NCI-H2227 treated with DMSO at 0.1 percent for 48 hours (cell line): ENCODE measurements at regions not wholly inside any gene's neighbourhood (a gene's known extent, or its start where the extent isn't known, plus 50 kb on each side); places are given as distances from the start of the nearest gene placed in this dataset.
A peak's percentile ranks its signal among the peaks of the same experiment; 100 is the strongest.

Source experiments
- DNase-seq: peaks from one replicate; lab custom pipeline; 2025; lab: John Stamatoyannopoulos, UW

DNA sequence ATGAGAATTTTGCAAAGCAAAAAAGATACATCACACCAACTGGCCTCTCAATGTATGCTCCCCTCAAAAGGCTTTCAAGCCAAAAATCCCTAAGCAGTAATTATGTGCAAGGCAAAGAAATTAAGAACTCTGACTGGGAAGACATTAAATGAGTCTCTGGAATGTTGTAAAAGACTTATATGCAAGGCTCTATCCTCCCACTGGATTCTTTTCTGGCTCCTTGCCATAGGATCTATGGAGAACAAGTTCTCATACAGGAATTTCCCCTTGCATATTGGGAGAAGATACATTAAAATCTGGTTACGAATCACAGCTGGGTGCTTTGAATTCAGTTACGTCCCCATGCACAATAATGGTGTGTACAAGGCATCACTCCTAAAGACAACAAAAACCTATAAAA lies 73.4 kb upstream of the ATL2 start:
- DNase-seq, result no peak

DNA sequence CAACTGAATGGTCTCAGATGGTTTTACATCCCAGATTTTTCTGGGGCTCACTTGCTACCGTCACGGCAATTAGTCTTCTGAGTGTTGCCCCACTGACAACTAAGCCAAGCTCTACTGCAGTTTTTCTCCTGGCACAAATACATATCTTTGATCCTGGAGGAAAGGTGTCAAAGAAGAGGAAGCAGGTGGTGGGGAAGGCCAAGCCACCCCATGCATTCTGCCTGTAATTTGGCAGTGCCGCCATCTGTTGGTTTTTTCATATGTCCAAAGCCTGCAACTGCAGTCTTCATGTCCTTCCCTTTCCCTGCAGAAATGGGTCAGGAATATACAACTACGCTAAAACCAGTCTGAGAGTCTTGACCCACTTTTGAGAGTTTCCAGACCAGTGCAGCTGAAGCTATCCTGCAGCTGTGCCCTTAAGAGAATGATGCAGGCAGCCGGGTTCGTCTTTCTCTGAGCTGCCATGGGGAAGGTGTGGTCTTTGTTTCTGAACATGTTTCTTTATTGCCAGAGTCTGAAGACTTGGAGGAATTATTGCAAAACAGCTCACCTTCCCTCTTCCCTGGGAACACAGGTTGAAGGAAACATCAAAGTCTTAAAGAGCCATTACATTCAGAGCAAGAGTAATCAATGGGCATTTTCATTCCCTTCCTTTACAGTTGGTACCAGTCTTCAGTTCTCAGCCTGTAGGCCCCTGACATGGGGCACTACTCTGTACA lies 71.8 kb upstream of the ATL2 start:
- no peak for DNase-seq

DNA sequence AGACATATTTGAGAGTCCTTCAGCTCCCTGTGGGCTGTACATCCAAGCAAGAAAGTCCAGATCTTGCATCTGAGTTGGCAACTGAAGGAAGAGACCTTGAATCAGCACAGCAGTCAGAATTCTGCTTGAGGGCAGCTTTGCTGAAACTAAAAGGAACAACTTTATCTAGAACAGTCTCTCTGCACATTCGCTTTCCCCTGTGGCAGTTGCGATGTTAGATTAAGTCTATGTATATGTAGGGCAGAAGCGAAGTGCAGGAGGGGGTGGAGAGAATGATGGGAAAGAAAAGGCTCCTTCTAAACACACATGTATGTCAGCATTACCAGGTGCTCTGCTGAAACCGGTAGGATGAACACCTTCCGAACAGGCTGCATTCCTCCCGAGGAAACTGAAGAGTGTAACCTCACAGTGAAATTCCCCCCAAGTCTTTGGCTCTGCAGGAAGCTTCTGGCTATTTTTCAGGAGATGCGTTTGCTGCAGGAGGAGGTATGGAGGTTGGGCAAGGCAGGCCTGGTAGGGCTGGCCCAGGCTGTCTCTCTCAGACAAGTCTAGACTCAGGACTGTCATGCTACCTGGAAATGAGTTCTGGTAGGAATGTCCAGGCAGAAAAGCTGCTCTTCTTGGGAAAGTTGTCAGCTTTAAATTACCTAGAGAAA lies 70.0 kb upstream of the ATL2 start:
- no peak for DNase-seq

GRCh38 chr2:38446418-38446817 lies 69.3 kb upstream of the ATL2 start:
- DNase-seq, result no peak

DNA sequence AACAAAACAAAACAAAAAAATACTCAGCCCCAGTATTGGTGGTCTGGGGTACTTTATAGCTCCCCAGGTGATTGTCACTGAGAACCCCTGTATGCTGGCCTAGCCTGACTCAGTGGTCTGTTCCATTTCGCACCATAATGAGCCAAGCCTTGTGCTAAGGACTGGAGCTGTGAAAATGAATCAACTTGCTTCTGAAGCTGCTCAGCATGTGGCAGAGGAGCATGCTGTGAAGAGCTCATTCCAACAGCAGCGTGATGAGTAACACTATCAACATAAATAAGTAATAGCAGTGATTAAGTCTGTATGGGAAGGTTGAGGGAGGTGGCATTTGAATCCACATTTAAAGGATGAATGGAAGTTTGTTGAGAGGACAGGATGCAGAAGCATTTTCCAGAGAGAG lies 67.2 kb upstream of the ATL2 start:
- peak; percentile 40 for DNase-seq

DNA sequence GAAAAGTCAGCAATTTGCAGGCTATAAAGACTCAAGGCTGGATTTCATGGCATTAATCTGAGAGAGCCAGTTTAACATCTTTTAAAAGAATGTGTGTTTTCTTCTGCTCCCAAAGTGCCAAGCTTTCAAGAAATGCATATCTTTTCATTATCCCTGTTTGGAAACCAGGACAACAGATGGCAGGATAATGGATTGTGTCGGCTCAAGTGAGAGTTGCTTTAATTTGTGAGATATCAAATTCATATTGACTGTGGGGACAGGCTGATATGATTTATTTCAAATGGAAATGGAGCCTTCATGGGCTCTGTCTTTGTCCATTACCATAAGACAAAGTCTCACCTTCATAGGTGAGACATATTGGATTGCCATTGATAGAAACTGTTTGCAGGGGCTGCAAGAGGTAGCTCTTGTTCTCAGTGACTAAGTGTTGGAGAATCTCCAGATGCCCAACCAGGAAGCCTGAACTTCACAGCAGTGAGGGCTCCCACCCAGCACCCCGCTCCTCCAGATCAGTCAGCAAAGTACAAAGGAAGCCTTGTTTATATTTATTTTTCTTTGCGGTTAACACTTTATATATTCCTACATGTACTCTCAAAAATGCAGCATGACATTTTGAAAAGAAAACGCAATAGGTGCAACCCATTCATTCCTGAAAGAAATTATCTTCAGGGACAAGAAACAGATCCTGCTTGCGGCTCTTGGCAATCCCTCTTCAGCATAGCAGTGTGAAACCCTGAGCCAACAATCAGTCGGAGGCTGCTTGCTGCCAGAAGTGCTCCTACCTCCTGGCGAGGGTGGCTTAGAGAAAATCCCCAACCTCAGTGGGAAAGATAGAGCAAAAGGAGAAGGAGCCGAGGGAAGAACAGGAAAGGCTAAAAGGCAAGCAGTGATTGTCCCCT lies 65.8 kb upstream of the ATL2 start:
- peak; percentile 28 for DNase-seq

- DNase-seq, result no peak
These were observed 64.3 kb upstream of the ATL2 start for GRCh38 chr2:38441346-38441745.

GRCh38 chr2:38440655-38441054 lies 63.6 kb upstream of the ATL2 start:
- no peak for DNase-seq

- no peak for DNase-seq
These were observed 62.8 kb upstream of the ATL2 start for GRCh38 chr2:38439863-38440262.

GRCh38 chr2:38438883-38439612 lies 62.0 kb upstream of the ATL2 start:
- DNase-seq, result no peak

DNA sequence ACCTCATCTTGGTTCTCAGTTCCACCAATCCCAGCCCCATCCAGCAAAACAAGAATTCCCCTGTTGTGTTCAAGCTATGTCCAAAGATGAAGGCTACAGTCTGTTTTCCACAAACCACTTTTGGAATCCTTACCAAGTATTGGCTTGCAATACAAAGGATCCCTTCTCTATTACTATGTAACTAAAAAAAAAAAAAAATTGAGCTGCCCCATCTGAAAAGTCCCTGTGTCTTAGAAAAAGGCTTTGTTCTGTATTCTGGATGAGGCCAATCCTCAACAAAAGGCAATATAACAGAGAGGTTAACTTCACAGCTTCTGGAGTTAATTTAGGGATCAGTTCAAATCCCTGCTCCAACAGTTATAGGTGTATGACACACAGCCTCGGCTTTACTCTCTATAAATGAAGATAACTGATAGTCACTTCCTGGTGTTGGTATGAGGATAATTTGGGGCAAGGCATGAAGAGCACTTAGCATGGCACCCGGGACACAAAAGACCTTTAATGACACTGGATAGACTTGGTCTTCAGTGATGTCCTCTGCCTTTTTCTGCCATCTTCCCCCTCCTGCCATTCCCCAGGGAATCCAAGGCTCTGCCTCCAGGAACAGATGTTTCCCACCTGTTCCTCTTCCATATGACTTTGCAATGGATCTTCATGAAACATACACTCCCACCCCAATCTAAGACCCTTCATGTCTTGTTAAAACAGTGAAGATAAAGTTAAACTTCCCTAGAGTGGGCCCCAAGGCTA lies 61.2 kb upstream of the ATL2 start:
- no peak for DNase-seq

GRCh38 chr2:38436227-38436664 lies 59.2 kb upstream of the ATL2 start:
- DNase-seq, result no peak

DNA sequence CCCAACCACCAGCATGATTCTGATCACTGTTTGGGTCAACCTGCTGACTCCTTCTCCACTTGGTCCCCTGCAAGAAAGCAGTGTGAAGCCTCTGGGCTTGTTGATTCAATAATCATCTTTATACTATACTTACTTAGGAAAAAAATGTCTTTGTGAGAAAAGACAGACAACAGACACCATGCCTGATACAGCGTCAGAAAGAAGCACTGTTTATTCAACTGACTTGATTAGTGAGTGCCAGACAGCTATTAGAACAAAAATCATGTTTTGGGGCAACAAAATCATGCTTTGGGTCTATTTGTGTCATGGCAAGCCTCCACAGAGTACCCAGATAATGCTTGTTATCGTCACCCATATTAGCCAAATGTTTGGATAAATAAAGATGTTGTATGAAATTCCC lies 58.7 kb upstream of the ATL2 start:
- DNase-seq, result no peak

DNA sequence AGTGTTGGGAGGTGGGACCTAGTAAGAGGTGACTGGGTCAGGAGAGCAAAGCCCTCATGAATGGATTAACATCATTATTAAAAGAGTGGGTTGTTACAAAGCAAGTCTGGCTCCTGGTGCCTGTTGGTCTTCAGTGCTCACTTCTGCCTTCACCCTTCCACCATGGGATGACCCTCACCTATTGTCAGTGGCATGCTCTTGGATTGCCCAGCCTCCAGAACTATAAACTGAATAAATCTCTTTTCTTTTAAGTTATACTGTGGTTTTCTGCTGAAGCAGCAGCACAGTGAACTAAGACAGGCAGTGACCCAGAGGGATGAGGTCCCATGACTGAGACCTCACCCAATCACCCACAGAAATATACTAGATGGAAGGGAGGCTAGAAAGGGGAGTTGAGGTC lies 57.5 kb upstream of the ATL2 start:
- DNase-seq, result no peak

GRCh38 chr2:38433607-38433975 lies 56.5 kb upstream of the ATL2 start:
- no peak for DNase-seq

DNA sequence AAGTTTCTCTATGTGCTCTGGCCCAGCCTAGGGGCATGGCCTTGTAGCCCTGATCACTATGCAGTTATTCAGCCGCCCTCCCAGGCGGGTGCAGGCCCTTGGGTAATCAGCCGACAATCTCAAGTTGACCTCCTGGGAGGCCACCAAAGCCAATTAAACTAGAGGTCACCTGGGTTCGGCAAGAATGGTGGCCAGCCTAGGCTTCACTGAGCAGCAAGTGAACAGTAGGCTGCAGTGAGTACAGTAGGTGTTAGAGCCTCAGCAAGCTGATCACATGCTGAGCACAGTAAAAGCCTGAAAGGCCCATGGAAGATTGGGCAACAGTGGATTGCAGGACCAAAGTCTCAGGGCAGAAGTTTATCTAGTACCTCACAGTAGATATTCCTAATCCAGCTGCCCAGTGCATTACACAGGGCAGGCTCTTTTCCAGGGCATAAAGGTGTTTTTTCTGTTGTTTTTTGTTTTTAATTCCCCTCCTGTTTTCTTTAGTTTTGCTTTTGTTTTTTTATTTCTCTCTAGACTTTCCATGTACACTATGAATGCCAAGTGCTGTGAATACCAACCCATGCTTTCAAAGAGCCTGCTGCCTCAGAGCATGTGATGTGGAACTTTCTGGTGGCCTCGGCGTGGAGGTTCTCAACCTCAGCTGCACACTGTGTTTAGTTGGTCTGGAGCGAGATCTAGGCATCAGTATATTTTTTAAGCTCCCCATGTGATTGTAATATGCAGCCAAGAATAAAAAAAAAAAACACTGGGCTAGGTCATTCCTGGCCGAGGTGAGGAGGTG lies 55.9 kb upstream of the ATL2 start:
- no peak for DNase-seq

DNA sequence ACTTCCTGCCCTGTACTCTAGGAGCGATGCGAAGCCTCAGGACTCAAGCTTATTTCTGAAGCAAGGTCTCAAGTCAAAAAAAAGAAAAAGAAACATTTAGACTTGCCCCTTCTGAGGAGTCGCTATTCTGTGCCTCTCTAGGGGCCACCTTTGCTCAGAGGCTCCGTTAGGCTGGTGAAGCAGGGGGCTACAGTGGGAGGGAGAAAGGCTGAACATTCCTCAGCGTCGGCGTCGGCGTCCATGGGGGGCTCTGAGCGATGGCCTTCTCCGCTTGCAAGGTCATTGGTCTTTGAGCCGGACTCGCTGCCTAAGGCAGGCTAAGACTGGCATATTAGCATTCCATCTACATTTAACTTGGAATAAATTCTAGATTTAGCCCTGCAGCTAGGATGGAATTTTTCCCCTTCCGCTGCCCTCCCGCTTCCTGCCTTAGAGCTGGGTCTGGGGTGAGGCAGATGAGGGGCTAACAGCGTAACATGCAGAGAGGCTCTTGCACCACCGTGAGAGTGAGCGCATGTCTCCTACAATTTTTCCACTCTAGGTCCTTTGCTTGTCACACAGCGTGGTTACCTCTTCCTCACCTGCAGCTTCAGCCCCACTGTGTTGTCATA lies 53.6 kb upstream of the ATL2 start:
- no peak for DNase-seq

- DNase-seq, result no peak
These were observed 53.1 kb upstream of the ATL2 start for GRCh38 chr2:38430196-38430595.

- no peak for DNase-seq
These were observed 50.9 kb upstream of the ATL2 start for GRCh38 chr2:38427936-38428335.

DNA sequence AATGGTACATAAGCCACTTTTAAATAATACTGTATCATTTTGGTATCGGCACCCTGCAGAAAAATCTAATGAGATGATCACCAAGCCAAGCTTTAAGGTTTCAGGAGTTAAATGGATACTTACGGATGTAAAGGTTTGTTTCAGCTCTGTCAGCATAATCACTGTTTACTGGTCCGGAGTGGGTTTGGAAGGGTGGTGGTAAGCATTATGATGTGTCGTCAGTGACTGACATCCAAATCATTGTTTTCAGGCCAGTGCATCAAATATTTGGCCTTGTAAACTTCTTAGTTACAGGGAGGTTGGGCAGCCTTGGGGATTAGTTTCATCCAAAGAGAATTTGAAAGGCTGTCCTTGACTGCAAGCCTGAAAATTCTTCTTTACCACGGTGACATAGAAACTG lies 50.0 kb upstream of the ATL2 start:
- peak; percentile 68 for DNase-seq
